ENCODE measurements at regions not wholly inside any gene's neighbourhood (a gene's known extent, or its start where the extent isn't known, plus 50 kb on each side); places are given as distances from the start of the nearest gene placed in this dataset.

GRCh38 chr14:25615174-25615573 is 565.2 kb upstream of the STXBP6 start:
- ChIA-PET POLR2A (no interaction called here), CTCF (no interaction called here)
- no peaks in the 10 kb centered on the region for H3K27me3 ChIP-seq (ENCODE audit: control insufficient read depth, insufficient read depth, low read length)
- no peak for DNase-seq (ENCODE audit: low read depth)
- no peak for TF ChIP-seq CTCF (IDR thresholded peaks at IDR 0.05; ENCODE audit: insufficient read depth, low read depth, low read length)
- no peak overlapping the region for H3K4me3 ChIP-seq (ENCODE audit: low read depth, low read length)
- no peaks in the 10 kb centered on the region for H3K36me3 ChIP-seq (ENCODE audit: control insufficient read depth, insufficient read depth, low read length)

GRCh38 chr14:25607192-25607591 is 557.2 kb upstream of the STXBP6 start:
- no peak for DNase-seq (ENCODE audit: low read depth)
- ChIA-PET CTCF (no interaction called here), POLR2A (no interaction called here)
- Histone ChIP-seq H3K27me3 (ENCODE audit: control insufficient read depth, insufficient read depth, low read length) (no peaks in the 10 kb centered on the region), H3K36me3 (ENCODE audit: control insufficient read depth, insufficient read depth, low read length) (no peaks in the 10 kb centered on the region), H3K4me3 (ENCODE audit: low read depth, low read length) (no peak overlapping the region)
- TF ChIP-seq CTCF (IDR thresholded peaks at IDR 0.05; ENCODE audit: insufficient read depth, low read depth, low read length) = no peak

GRCh38 chr14:25602106-25602505 is 552.2 kb upstream of the STXBP6 start:
- no peak for TF ChIP-seq CTCF (IDR thresholded peaks at IDR 0.05; ENCODE audit: insufficient read depth, low read depth, low read length)
- Histone ChIP-seq H3K36me3 (ENCODE audit: control insufficient read depth, insufficient read depth, low read length) (no peaks in the 10 kb centered on the region), H3K27me3 (ENCODE audit: control insufficient read depth, insufficient read depth, low read length) (no peaks in the 10 kb centered on the region), H3K4me3 (ENCODE audit: low read depth, low read length) (no peak overlapping the region)
- ChIA-PET POLR2A (no interaction called here), CTCF (no interaction called here)
- DNase-seq (ENCODE audit: low read depth) = no peak

- CTCF ChIA-PET = no interaction called here
- POLR2A ChIA-PET = no interaction called here
- no peak for DNase-seq (ENCODE audit: low read depth)
- Histone ChIP-seq H3K36me3 (ENCODE audit: control insufficient read depth, insufficient read depth, low read length) (no peaks in the 10 kb centered on the region), H3K27me3 (ENCODE audit: control insufficient read depth, insufficient read depth, low read length) (no peaks in the 10 kb centered on the region), H3K4me3 (ENCODE audit: low read depth, low read length) (no peak overlapping the region)
- no peak for TF ChIP-seq CTCF (IDR thresholded peaks at IDR 0.05; ENCODE audit: insufficient read depth, low read depth, low read length)
Observed at GRCh38 chr14:25588751-25589150, 538.8 kb upstream of the STXBP6 start.

- DNase-seq (ENCODE audit: low read depth) = no peak
- H3K27me3 ChIP-seq (ENCODE audit: control insufficient read depth, insufficient read depth, low read length) = no peaks in the 10 kb centered on the region
- no peaks in the 10 kb centered on the region for H3K36me3 ChIP-seq (ENCODE audit: control insufficient read depth, insufficient read depth, low read length)
- H3K4me3 ChIP-seq (ENCODE audit: low read depth, low read length) = no peak overlapping the region
- ChIA-PET POLR2A (no interaction called here), CTCF (no interaction called here)
- no peak for TF ChIP-seq CTCF (IDR thresholded peaks at IDR 0.05; ENCODE audit: insufficient read depth, low read depth, low read length)
Observed at GRCh38 chr14:25574628-25575325, 524.8 kb upstream of the STXBP6 start.
